Activated CD4-positive, alpha-beta T cell treated with anti-CD3 and anti-CD28 coated beads, Interleukin-2, amount 50 U/mL, for 24 hours (primary cell): ENCODE measurements at regions not wholly inside any gene's neighbourhood (a gene's known extent, or its start where the extent isn't known, plus 50 kb on each side); places are given as distances from the start of the nearest gene placed in this dataset.

ENCODE experiments used
- DNase-seq, 2 donors: peaks; one replicate each; pipeline ENCODE4 v3.0.0-alpha.2; 2020; ENCODE audit warnings: low read depth in 1 of 2, low spot score in 1 of 2

DNA sequence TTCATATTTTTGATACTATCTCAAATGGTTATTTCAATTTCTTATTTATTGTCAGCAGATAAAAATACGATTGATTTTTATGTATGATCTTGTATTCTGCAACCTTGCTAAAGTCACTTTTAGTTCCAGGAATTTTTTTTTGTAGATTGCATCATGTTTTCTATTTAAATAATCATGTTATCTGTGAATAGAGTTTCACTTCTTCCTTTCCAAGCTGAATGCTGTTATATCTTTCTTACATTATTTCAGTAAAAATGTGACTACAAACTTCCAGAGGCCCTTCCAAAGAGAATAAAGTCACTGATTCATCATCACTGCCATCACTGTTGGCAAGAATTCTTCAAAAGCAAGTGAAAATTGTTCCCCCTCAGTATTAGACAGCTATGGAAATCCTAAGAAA, 104.7 kb upstream of the RAP1B start:
- DNase-seq = no peak

- no peak for DNase-seq
These were observed 104.1 kb upstream of the RAP1B start for GRCh38 chr12:68506619-68507018.

- DNase-seq = no peak
These were observed 103.0 kb upstream of the RAP1B start for GRCh38 chr12:68507657-68508056.

DNA sequence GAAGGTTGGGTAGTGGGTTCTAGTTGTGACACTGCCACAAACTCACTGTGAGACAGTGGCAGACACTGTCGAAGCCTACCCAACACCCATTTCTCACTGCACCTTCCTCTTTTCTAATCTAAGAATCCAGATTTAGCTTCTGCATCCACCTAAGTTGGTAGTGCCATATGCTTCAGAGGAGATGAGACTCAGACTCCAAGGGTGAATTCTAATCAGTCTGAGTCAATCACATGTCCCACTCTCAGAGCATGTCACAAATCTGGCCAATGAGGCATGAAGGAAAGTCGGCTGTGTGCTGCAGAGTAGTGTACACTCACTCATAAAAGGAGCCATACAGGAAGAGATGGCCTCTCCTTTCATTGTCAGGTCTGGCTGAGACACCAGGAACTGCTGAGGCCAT, 102.1 kb upstream of the RAP1B start:
- no peak for DNase-seq

GRCh38 chr12:68509242-68509641, 101.5 kb upstream of the RAP1B start:
- no peak for DNase-seq

DNA sequence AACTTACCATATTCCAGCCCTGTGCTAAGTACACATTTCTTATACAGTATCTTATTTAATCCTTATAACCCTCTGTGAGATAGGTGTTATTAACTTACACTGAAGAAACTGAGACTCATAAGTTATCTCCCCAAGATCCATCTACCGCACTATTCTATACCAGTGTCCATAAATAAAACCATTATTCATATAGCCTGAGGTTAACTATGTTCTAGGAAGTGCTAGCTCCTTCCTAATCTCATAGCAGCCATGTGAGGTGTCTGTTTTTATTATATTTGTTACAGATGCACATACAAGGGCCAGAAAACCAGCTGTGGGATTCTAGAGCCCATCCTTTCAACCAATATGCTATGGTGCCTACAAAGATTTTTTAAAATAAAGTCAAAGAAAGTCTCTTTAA, 100.3 kb upstream of the RAP1B start:
- no peak for DNase-seq

GRCh38 chr12:68514807-68515411, 95.8 kb upstream of the RAP1B start:
- DNase-seq = no peak

DNA sequence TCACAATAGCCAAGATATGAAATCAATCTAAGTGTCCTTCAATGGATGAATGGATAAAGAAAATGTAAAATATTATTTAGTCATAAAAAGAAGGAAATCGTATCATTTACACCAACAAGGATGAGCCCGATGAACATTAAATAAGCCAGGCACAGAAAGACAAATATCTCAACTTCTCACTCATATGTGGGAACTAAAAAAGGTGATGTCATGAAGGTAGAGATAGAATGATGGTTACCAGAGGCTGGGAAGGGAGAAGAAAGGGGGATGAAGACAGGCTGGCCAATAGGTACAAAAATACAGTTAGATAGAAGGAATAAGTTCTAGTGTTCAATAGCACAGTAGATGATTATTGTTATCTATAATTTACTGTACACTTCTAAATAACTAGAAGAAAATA, 94.9 kb upstream of the RAP1B start:
- no peak for DNase-seq

GRCh38 chr12:68521321-68521839, 89.3 kb upstream of the RAP1B start:
- DNase-seq = no peak

- DNase-seq = no peak
These were observed 88.7 kb upstream of the RAP1B start for GRCh38 chr12:68521848-68522502.

DNA sequence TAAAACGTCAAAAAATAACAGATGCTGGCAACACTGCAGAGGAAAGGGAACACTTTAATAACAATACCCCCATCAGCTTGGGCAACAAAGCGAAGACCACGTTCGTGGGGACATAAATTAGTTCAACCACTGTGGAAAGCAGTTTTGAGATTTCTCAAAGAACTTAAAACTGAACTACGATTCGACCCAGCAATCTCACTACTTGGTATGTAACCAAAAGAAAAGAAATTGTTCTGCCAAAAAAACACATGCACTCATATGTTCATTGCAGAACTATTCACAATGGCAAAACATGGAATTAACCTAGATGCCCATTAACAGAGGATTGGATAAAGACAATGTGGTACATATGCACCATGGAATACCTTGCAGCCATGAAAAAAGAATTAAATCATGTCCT, 81.2 kb upstream of the RAP1B start:
- DNase-seq = no peak

DNA sequence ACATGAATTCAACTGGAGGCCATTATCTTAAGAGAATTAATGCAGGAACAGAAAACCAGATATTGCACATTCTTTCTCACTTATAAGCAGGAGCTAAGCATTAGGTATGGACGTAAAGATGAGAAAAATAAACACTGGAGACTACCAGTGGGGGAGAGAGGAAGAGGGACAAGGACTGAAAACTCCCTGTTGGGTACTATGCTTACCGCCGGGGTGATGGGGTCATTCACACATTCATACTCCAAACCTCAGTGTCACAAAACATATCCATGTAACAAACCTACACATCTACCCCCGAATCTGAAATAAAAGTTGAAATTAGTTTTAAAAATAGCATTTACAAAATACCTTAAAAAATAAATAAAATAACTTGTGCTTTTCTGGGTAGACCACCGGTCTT, 80.8 kb upstream of the RAP1B start:
- DNase-seq = no peak

DNA sequence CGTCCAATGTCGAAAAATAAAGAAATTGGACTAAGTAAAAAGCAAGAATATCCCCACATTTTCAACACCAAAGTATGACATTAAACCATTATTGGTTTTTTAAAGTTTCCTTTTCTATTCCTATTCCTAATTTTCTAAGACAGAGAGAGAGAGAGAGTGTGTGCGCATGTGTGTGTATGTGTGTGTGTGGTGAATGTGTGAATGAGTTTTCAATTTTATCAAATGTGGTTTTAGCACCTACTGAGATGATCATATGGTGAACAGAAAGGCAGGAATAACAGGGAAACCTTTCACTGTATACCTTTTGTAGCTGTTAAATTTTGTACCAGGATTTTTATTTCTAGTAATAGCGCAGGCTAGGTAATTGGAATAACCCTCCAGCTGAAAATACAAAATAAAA, 80.4 kb upstream of the RAP1B start:
- DNase-seq = no peak

DNA sequence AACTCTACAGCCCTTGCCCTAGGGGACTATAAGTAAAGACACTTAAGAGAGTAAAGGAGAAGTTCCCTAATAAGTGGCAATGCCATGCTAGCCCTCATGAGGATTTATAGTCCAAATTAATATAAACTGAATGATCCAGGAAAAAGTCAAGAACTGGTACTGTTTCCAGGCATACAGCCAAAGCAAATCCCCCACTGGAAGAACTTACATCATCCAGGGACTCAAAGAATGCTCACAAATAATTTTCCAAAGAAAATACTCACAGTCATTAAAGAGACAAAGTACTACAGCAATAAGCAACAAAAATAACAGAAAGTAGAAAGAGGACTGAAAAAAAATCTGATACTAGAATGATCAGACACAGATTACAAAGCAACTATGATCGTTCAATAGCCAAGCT, 79.7 kb upstream of the RAP1B start:
- DNase-seq = no peak

DNA sequence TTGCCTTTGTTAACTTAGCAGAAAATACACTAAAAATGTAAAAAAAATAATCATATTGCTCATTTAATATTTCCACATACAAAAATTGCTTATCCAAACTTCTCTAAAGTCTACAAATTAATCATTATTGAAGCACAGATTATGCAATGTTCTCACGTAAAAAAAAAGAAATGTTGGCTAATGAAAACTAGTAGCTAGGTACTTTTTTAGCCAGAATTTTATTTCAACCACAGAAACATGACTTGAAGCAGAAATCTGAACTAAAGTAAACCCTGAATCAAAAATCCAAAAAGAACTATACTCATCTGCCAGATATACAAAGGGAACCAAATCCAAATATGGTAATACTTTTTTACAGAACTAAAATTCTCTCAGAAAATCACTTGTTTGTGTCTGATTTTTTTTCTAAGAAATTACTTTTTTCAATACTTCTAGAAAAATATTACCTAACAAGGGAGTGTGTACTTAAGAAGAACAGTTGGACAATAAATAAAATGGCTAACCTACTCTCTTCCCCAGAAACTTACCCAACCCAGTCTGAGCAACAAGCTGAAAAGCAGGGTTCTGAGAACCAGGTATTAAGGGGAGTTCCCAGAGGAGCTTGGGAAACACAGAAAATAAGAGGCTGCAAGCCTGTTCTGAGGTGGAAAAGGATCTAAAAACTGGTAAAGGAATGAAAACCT, 78.4 kb upstream of the RAP1B start:
- no peak for DNase-seq

DNA sequence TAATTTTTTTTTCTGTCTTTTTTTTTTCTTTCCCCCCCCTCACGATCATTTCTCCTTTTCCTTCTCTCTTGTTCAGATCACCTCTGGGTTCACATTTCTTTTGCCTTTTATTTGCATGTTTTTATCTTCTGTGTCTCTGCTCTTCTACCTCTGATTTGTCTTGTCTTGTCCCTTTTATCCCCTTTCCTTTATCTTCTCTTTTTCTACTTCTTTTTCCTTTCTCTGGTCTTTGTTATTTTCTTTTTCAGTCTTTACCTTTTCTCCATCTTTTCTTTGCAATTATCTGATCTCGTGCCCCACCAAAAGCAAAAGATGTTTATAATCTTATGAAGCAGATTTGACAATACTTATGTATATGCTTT, 77.8 kb upstream of the RAP1B start:
- DNase-seq = no peak

DNA sequence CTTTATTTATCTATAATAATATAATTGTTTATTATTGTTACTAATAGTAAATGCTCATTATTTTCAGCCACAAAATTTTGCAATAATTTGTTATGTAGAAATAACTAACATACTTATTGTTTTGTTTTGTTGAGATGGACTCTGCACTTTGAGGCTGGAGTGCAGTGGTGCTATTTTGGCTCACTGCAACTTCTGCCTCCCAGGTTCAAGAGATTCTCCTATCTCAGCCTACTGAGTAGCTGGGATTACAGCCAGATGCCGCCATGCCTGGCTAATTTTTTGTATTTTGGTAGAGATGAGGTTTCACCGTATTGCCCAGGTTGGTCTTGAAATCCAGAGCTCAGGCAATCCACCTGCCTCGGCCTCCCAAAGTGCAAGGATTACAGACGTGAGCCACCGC, 76.6 kb upstream of the RAP1B start:
- no peak for DNase-seq

- DNase-seq = no peak
These were observed 73.7 kb upstream of the RAP1B start for GRCh38 chr12:68536885-68537485.

DNA sequence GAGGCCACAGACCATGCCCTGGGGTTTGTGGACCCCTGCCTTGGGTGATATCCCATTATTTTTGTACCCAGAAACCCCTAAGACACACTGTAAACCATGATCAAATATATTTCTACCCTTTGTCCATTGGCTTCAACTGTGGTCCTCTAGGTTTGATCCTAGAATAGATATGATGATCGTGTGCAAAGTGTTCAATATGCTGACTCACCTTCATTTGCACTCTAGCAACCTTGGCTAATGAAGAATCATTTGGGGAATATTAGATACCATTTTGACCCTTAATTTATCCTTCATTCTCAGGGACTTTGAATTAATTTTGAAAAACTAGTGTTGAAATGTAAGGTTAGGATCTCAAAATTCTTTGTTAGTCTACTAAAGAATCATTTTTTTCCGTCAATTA, 73.1 kb upstream of the RAP1B start:
- no peak for DNase-seq

- peak in 1 of 2 donors; percentile 44 for DNase-seq
These were observed 71.7 kb upstream of the RAP1B start for GRCh38 chr12:68538726-68539614.

- no peak for DNase-seq
These were observed 71.1 kb upstream of the RAP1B start for GRCh38 chr12:68539615-68539952.
